ENCODE measurements at regions not wholly inside any gene's neighbourhood (a gene's known extent, or its start where the extent isn't known, plus 50 kb on each side); places are given as distances from the start of the nearest gene placed in this dataset.

- no peak for TF ChIP-seq POLR2A (IDR thresholded peaks at IDR 0.05; ENCODE audit: low read depth, low read length)
- no peak for TF ChIP-seq CTCF (conservative IDR thresholded peaks at IDR 0.05; ENCODE audit: low read depth, low read length)
- no peak for TF ChIP-seq MAFK (IDR thresholded peaks at IDR 0.05; ENCODE audit: low read depth, low read length)
- TF ChIP-seq SMC3 (IDR thresholded peaks at IDR 0.05; ENCODE audit: low read depth, low read length) = no peak
- no peak for TF ChIP-seq CEBPB (IDR thresholded peaks at IDR 0.05; ENCODE audit: low read depth, low read length)
- TF ChIP-seq MXI1 (IDR thresholded peaks at IDR 0.05; ENCODE audit: borderline replicate concordance, low read depth, low read length) = no peak
These were observed 559.6 kb upstream of the SPRY2 start for GRCh38 chr13:80900561-80900960.

All from IMR-90 (cell line).